ENCODE measurements at regions not wholly inside any gene's neighbourhood (a gene's known extent, or its start where the extent isn't known, plus 50 kb on each side); places are given as distances from the start of the nearest gene placed in this dataset.

DNA sequence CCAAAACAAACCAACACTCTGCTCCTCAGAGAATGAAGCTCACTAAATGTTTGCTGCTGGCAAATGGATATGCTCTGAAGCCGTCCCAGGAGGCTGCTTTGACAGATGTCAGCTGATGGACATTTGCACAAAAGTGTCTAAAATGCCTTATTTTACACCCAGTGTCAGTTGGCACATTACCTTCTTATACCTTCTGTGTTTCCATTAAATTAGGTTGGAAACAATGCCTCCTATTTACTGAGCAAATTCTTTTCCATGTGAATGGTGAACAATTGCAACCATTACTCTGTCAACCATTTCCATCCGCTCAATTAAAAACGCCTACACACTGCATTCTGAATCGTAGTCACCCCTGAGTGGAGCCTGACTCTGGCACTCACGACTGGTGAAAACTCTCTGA is 1679.9 kb upstream of the FLRT2 start:
- DNase-seq (no peak), ATAC-seq (replicated peaks in 1 of 2) (no peak)
- Mint-ChIP-seq H3K27me3 (ENCODE audit: low read depth) (no peaks in the 10 kb centered on the region), H3K27ac (no peak overlapping the region), H3K4me1 (ENCODE audit: low read depth) (no peaks in the 10 kb centered on the region), H3K9me3 (peaks cover 5 to 7% of the 10 kb centered on the region in 2 donors), H3K4me3 (no peak overlapping the region), H3K36me3 (ENCODE audit: insufficient read depth in 2 of 2) (no peaks in the 10 kb centered on the region)

DNA sequence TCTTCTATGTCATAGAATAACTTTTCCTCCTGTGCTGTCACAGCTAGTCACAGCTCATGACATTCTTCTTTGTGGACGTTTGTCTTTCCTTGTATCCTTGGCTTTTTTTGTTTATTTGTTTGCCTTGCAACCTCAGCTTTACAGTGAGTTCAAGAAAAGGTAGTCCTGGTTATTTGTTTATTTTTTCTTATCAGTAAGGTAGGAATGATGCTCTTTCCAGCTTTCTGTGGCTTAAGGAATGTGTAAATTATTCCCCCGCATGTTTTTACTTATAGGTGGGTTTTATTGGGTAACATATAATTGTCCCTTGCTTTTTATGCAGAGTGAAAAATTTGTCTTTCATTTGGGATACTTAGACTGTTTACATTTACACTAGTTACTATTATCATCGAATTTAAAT is 1673.6 kb upstream of the FLRT2 start:
- H3K36me3 Mint-ChIP-seq (ENCODE audit: insufficient read depth in 2 of 2), result peaks cover 1 to 3% of the 10 kb centered on the region in 2 donors
- no peak overlapping the region for H3K27ac Mint-ChIP-seq
- DNase-seq (no peak), ATAC-seq (replicated peaks in 1 of 2) (no peak)
- peaks cover 11 to 20% of the 10 kb centered on the region in 2 donors for H3K9me3 Mint-ChIP-seq
- H3K27me3 Mint-ChIP-seq (ENCODE audit: low read depth), result no peaks in the 10 kb centered on the region
- no peak overlapping the region for H3K4me3 Mint-ChIP-seq
- H3K4me1 Mint-ChIP-seq (ENCODE audit: low read depth), result no peaks in the 10 kb centered on the region

DNA sequence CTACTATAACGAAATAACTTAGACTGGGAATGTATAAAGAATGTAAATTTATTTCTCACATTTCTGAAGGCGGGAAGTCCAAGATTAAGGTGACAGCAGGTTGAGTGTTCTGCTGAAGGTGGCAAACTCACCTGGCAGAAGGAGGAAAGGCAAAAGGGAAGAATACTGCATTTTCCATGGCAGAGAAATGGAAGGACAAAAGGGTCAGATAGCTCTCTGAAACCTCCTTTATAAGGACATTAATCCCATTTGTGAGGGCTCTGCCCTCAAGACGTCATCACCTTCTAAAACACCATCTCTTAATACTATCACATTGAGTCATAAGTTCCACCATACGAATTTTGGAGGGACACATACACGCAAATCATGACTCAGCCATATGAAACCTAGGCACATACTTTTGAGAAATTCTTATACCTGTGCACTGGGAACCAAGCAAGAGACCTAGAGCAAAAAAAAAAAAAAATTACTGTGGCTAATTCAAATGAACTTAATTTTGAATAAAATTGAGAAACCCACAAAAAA is 1669.3 kb upstream of the FLRT2 start:
- H3K27me3 Mint-ChIP-seq (ENCODE audit: low read depth), result no peaks in the 10 kb centered on the region
- DNase-seq (no peak), ATAC-seq (replicated peaks in 1 of 2) (no peak)
- no peak overlapping the region for H3K27ac Mint-ChIP-seq
- peaks cover 7 to 21% of the 10 kb centered on the region in 2 donors for H3K9me3 Mint-ChIP-seq
- H3K4me3 Mint-ChIP-seq, result no peak overlapping the region
- H3K4me1 Mint-ChIP-seq (ENCODE audit: low read depth), result no peaks in the 10 kb centered on the region
- H3K36me3 Mint-ChIP-seq (ENCODE audit: insufficient read depth in 2 of 2), result peaks cover 1 to 3% of the 10 kb centered on the region in 2 donors

DNA sequence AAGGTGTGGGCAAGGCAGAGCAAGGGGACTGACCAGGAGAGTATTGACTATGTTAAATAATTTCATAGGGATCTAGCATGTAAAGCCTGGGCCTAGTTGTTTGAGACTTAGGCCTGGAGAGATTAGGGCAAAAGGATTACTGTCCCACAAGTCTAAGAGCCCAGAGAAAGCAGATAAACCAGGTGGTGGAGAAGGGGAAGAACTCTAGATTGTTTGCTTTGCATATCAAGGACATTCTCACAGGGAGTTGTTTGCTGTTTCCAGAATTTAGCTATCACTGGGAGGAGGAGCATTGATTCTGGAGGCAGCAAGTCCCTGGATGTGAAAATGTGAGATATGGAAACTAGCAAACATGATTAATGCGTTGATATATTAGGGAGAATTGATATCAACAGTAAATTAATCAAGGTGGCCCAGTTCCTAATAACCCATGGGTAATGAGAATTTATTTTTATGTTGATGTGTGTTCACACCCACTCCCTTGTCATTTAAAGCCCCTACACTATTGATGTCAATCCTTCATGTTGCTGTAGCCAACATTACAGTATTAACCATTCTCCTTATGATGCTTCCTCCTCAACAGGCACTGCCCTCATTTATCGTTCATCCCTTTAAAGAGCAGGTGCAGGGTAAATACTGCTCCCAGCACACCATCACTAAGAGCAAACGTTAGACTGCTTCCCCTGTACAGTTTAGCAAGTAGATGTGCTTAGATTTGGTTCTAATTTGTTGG is 1666.7 kb upstream of the FLRT2 start:
- Mint-ChIP-seq H3K27me3 (ENCODE audit: low read depth) (no peaks in the 10 kb centered on the region), H3K4me1 (ENCODE audit: low read depth) (no peaks in the 10 kb centered on the region), H3K4me3 (no peak overlapping the region), H3K36me3 (ENCODE audit: insufficient read depth in 2 of 2) (peaks cover 0 to 3% of the 10 kb centered on the region in 2 donors), H3K9me3 (peaks cover 5 to 13% of the 10 kb centered on the region in 2 donors), H3K27ac (no peak overlapping the region)
- DNase-seq, result no peak
- ATAC-seq (replicated peaks in 1 of 2), result no peak

DNA sequence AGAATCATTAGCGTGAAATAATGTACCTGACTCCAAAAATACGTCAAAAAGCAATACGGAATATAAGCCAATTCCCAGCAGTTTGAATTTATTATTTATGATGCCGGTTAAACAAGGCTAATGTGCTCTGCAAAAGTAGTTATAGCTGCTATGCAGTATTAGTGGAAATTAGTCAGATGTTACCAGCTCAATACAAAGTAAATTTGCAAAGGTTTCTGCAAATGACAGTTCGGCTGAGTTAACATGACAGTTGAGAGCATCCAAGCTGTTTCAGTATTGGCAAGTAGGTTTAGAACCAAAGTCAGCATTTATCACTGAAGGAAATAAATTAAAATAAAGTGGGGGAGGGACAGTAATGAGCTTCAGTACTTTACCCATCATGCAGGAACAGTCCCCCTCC is 1665.8 kb upstream of the FLRT2 start:
- H3K4me1 Mint-ChIP-seq (ENCODE audit: low read depth), result no peaks in the 10 kb centered on the region

GRCh38 chr14:83867566-83868225 is 1662.2 kb upstream of the FLRT2 start:
- Mint-ChIP-seq H3K9me3 (peaks cover 0 to 6% of the 10 kb centered on the region in 2 donors), H3K27me3 (ENCODE audit: low read depth) (no peaks in the 10 kb centered on the region), H3K27ac (no peak overlapping the region), H3K4me1 (ENCODE audit: low read depth) (no peaks in the 10 kb centered on the region), H3K4me3 (no peak overlapping the region), H3K36me3 (ENCODE audit: insufficient read depth in 2 of 2) (peaks cover 0 to 1% of the 10 kb centered on the region in 2 donors)
- DNase-seq (no peak), ATAC-seq (replicated peaks in 1 of 2) (no peak)

More for the DNA sequence above, 1665.8 kb upstream of the FLRT2 start:
- no peak overlapping the region for H3K4me3 Mint-ChIP-seq
- no peaks in the 10 kb centered on the region for H3K27me3 Mint-ChIP-seq (ENCODE audit: low read depth)
- ATAC-seq (replicated peaks in 1 of 2), result no peak
- H3K9me3 Mint-ChIP-seq, result peaks cover 2 to 10% of the 10 kb centered on the region in 2 donors
- DNase-seq, result no peak
- peaks cover 0 to 1% of the 10 kb centered on the region in 2 donors for H3K36me3 Mint-ChIP-seq (ENCODE audit: insufficient read depth in 2 of 2)
- H3K27ac Mint-ChIP-seq, result no peak overlapping the region

GRCh38 chr14:83870546-83871270 is 1659.2 kb upstream of the FLRT2 start:
- ATAC-seq (replicated peaks in 1 of 2) (no peak), DNase-seq (no peak)
- Mint-ChIP-seq H3K4me1 (ENCODE audit: low read depth) (no peaks in the 10 kb centered on the region), H3K27ac (no peak overlapping the region), H3K36me3 (ENCODE audit: insufficient read depth in 2 of 2) (peaks cover 0 to 1% of the 10 kb centered on the region in 2 donors), H3K4me3 (no peak overlapping the region), H3K9me3 (peaks cover 3 to 4% of the 10 kb centered on the region in 2 donors), H3K27me3 (ENCODE audit: low read depth) (no peaks in the 10 kb centered on the region)

GRCh38 chr14:83873669-83874068 is 1656.3 kb upstream of the FLRT2 start:
- ATAC-seq (replicated peaks in 1 of 2) (no peak), DNase-seq (no peak)
- Mint-ChIP-seq H3K27me3 (ENCODE audit: low read depth) (no peaks in the 10 kb centered on the region), H3K36me3 (ENCODE audit: insufficient read depth in 2 of 2) (peaks cover 0 to 1% of the 10 kb centered on the region in 2 donors), H3K4me1 (ENCODE audit: low read depth) (no peaks in the 10 kb centered on the region), H3K27ac (no peak overlapping the region), H3K9me3 (peaks cover 7% of the 10 kb centered on the region in 2 donors), H3K4me3 (no peak overlapping the region)

- Mint-ChIP-seq H3K36me3 (ENCODE audit: insufficient read depth in 2 of 2) (no peaks in the 10 kb centered on the region), H3K9me3 (peaks cover 7% of the 10 kb centered on the region in 2 donors), H3K27ac (no peak overlapping the region), H3K4me3 (no peak overlapping the region), H3K27me3 (ENCODE audit: low read depth) (no peaks in the 10 kb centered on the region), H3K4me1 (ENCODE audit: low read depth) (no peaks in the 10 kb centered on the region)
- DNase-seq, result no peak
- no peak for ATAC-seq (replicated peaks in 1 of 2)
Observed at GRCh38 chr14:83874662-83875061, 1655.3 kb upstream of the FLRT2 start.

DNA sequence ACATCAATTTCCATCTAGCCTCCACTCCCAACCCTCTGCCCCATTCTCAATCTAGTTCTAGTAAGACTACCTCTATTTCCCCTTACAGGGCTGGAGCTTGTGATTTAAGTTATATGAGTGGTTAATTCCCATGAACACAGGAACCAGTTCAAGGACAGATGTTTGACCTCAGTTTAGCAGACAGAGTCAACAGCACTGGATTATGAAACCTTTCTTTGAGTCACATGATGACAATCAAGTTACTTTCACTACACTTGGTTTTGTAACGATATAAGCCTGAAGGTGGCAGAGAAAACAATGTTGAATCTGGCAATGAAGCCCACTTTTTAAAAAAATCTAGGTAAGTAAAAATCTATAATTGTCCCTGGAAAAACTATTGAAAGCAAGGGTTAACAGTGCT is 1646.2 kb upstream of the FLRT2 start:
- no peak overlapping the region for H3K4me3 Mint-ChIP-seq
- no peaks in the 10 kb centered on the region for H3K27me3 Mint-ChIP-seq (ENCODE audit: low read depth)
- H3K9me3 Mint-ChIP-seq, result peaks cover 4 to 11% of the 10 kb centered on the region in 2 donors
- no peaks in the 10 kb centered on the region for H3K4me1 Mint-ChIP-seq (ENCODE audit: low read depth)
- no peaks in the 10 kb centered on the region for H3K36me3 Mint-ChIP-seq (ENCODE audit: insufficient read depth in 2 of 2)
- no peak overlapping the region for H3K27ac Mint-ChIP-seq
- no peak for ATAC-seq (replicated peaks in 1 of 2)
- no peak for DNase-seq

DNA sequence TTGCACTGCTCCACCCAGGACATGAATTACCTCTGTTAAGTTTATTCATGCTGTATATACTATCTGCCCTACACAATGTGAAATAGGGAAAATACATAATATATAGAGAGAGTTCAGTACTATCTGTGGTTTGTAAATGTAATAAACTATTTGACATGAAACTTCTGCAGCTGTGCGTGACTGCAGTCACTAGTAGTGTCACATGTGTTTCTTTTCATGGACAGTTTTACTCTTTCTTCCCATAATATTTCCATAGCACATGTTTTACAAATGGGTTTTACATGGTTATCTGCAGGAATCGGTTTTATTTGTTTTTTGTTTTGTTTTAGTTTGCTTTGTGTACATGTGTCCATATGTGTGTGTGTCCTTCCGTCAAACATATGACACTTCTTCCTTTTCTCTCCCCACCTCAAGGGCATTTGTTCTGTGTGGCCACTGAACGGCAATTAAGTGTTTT is 1644.1 kb upstream of the FLRT2 start:
- Mint-ChIP-seq H3K27me3 (ENCODE audit: low read depth) (no peaks in the 10 kb centered on the region), H3K4me1 (ENCODE audit: low read depth) (no peaks in the 10 kb centered on the region), H3K36me3 (ENCODE audit: insufficient read depth in 2 of 2) (no peaks in the 10 kb centered on the region), H3K27ac (no peak overlapping the region), H3K9me3 (peaks cover 2 to 8% of the 10 kb centered on the region in 2 donors), H3K4me3 (no peak overlapping the region)
- ATAC-seq (replicated peaks in 1 of 2) (no peak), DNase-seq (no peak)

DNA sequence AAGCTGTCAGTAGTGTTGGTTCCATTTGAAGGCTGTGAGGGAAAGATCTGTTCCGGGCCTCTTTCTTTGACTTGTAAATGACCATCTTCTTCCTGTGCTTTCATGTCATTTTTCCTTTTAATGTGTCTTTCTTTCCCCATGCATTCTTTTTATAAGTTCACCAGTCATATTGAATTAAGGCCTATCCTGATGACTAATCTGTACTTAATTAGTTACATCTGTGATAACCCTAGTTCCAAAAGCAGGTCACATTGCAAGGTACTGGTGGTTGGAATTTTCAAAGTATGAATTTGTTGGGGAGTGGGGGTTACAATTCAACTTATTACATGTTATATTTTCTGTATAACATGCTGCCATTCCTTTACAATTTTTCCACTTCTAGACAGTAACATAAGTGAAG is 1642.1 kb upstream of the FLRT2 start:
- no peak for ATAC-seq (replicated peaks in 1 of 2)

DNA sequence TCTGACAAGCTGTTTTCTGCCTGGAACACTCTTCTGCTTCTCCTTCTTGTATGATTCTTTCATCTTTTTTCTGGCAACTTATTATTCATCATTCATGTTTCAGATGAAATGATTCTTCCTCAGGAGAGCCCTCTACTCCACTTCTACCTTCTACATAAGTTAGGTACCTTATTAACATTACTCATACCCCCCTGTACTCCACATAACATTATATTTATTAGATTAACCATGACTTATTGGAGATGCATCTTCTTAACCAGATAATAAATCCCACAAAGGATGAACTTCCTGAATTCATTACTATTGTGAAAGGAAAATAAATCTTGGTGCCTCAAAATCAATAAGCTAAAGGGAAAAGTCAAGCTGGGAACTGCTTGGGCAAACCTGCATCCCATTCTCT is 1636.5 kb upstream of the FLRT2 start:
- ATAC-seq (replicated peaks in 1 of 2), result no peak
- no peaks in the 10 kb centered on the region for H3K36me3 Mint-ChIP-seq (ENCODE audit: insufficient read depth in 2 of 2)
- no peaks in the 10 kb centered on the region for H3K27me3 Mint-ChIP-seq (ENCODE audit: low read depth)
- H3K9me3 Mint-ChIP-seq, result peaks cover 5% of the 10 kb centered on the region in 2 donors
- no peaks in the 10 kb centered on the region for H3K4me1 Mint-ChIP-seq (ENCODE audit: low read depth)
- no peak overlapping the region for H3K4me3 Mint-ChIP-seq
- no peak overlapping the region for H3K27ac Mint-ChIP-seq
- no peak for DNase-seq

More for the DNA sequence above, 1642.1 kb upstream of the FLRT2 start:
- no peak for DNase-seq
- Mint-ChIP-seq H3K27ac (no peak overlapping the region), H3K9me3 (peaks cover 0 to 5% of the 10 kb centered on the region in 2 donors), H3K36me3 (ENCODE audit: insufficient read depth in 2 of 2) (no peaks in the 10 kb centered on the region), H3K27me3 (ENCODE audit: low read depth) (no peaks in the 10 kb centered on the region), H3K4me3 (no peak overlapping the region), H3K4me1 (ENCODE audit: low read depth) (no peaks in the 10 kb centered on the region)

Data from activated T-cell treated with anti-CD3 and anti-CD28 coated beads, Interleukin-2, amount 50 U/mL, for 72 hours (primary cell).